Natural killer cell (primary cell): ENCODE measurements at regions not wholly inside any gene's neighbourhood (a gene's known extent, or its start where the extent isn't known, plus 50 kb on each side); places are given as distances from the start of the nearest gene placed in this dataset.

Experiments used
- ATAC-seq, 3 donors: fragments of 150-1000 bp in 2 of 3; fragments of 200-7000 bp in 1 of 3; cut with Tn5 transposase; 1 replicate in 1 of 3; 2 replicates in 2 of 3; pipeline ENCODE4 v1.10.0; 2021; ENCODE audit warnings: mild to moderate bottlenecking in 2 of 3, moderate library complexity in 2 of 3
- DNase-seq, 2 donors: peaks; one replicate each; pipeline versions ENCODE4 v3.0.0 to v3.0.0-alpha.2; 2013 to 2021; ENCODE audit warnings: mixed read lengths in 1 of 2
- H3K27ac ChIP-seq: one replicate; pipeline ENCODE4 v1.5.1; 2013; ENCODE audit warnings: mild to moderate bottlenecking, low read length
- H3K27me3 ChIP-seq: one replicate; pipeline ENCODE4 v1.6.1; 2013; ENCODE audit warnings: low read length; ENCODE audit not compliant: control insufficient read depth, insufficient read depth
- H3K36me3 ChIP-seq: one replicate; pipeline ENCODE4 v1.6.1; 2013; ENCODE audit warnings: low read length; ENCODE audit not compliant: control insufficient read depth, insufficient read depth
- H3K4me1 ChIP-seq: one replicate; pipeline ENCODE4 v1.6.1; 2013; ENCODE audit warnings: low read length; ENCODE audit not compliant: control insufficient read depth, insufficient read depth
- H3K4me3 ChIP-seq: one replicate; pipeline ENCODE4 v1.5.1; 2013; ENCODE audit warnings: low read length
- H3K9me3 ChIP-seq: one replicate; pipeline ENCODE4 v1.6.1; 2013; ENCODE audit warnings: low read length; ENCODE audit not compliant: control insufficient read depth, insufficient read depth
- H3K27ac Mint-ChIP-seq, 2 donors: one replicate each; pipeline ENCODE4 v1.8.0; 2022; ENCODE audit warnings: mild to moderate bottlenecking in 2 of 2, mixed read lengths in 2 of 2, moderate library complexity in 1 of 2
- H3K27me3 Mint-ChIP-seq, 2 donors: one replicate each; pipeline ENCODE4 v1.8.0; 2022; ENCODE audit warnings: low read depth in 2 of 2, mixed read lengths in 2 of 2
- H3K36me3 Mint-ChIP-seq: one replicate; pipeline ENCODE4 v1.8.0; 2022; ENCODE audit warnings: mixed read lengths
- H3K4me1 Mint-ChIP-seq, 2 donors: one replicate each; pipeline ENCODE4 v1.8.0; 2022; ENCODE audit warnings: mixed read lengths in 2 of 2
- H3K4me3 Mint-ChIP-seq: one replicate; pipeline ENCODE4 v1.8.0; 2022; ENCODE audit warnings: mild to moderate bottlenecking, moderate library complexity, mixed read lengths
- H3K9me3 Mint-ChIP-seq, 2 donors: one replicate each; pipeline ENCODE4 v1.8.0; 2022; ENCODE audit warnings: mixed read lengths in 2 of 2
- CTCF ChIP-seq: fragments of 200-600 bp; IDR thresholded peaks from one replicate; pipeline ENCODE4 v1.8.0; 2022; ENCODE audit warnings: antibody characterized with exemption
- WGBS: methylation state at CpG from one replicate; pipeline ENCODE4 v1.1.7; 2013; ENCODE audit warnings: missing lambda C conversion rate; ENCODE audit not compliant: insufficient coverage; 5-methylcytosine and 5-hydroxymethylcytosine counted together
- intact Hi-C: fragments of 100-400 bp; cut with micrococcal nuclease; formaldehyde crosslinking; loops from one replicate; pipeline ENCODE4 v1.14.2; 2022

- Histone ChIP-seq H3K27me3 (no peaks in the 10 kb centered on the region), H3K4me3 (no peak overlapping the region), H3K9me3 (no peaks in the 10 kb centered on the region), H3K27ac (no peak overlapping the region), H3K36me3 (no peaks in the 10 kb centered on the region), H3K4me1 (peaks cover 34% of the 10 kb centered on the region)
- intact Hi-C loops: no loop called here
- Mint-ChIP-seq H3K9me3 (no peaks in the 10 kb centered on the region), H3K4me1 (peaks cover 36 to 37% of the 10 kb centered on the region in 2 donors), H3K36me3 (no peaks in the 10 kb centered on the region), H3K27ac (no peak overlapping the region), H3K27me3 (peaks cover 16 to 45% of the 10 kb centered on the region in 2 donors), H3K4me3 (no peak overlapping the region)
- 49% methylated on average over 21 of the region's 22 CpGs for WGBS
- no peak for TF ChIP-seq CTCF
- DNase-seq (no peak), ATAC-seq (no peak)
Observed at GRCh38 chr10:78248651-78249464, 215.2 kb downstream of the RPS24 start.

GRCh38 chr10:78249690-78250089, 216.0 kb downstream of the RPS24 start:
- no peak for ATAC-seq
- Mint-ChIP-seq H3K4me3 (peak overlapping the region; percentile 80), H3K36me3 (no peaks in the 10 kb centered on the region), H3K27me3 (peaks cover 18 to 45% of the 10 kb centered on the region in 2 donors), H3K4me1 (peaks cover 36 to 37% of the 10 kb centered on the region in 2 donors), H3K27ac (no peak overlapping the region), H3K9me3 (no peaks in the 10 kb centered on the region)
- no peak for DNase-seq
- intact Hi-C loops: no loop called here
- no peaks in the 10 kb centered on the region for H3K27me3 ChIP-seq
- no peak overlapping the region for H3K27ac ChIP-seq
- 78% methylated on average over 3 of the region's 3 CpGs for WGBS
- no peaks in the 10 kb centered on the region for H3K9me3 ChIP-seq
- no peaks in the 10 kb centered on the region for H3K36me3 ChIP-seq
- no peak for TF ChIP-seq CTCF
- H3K4me3 ChIP-seq: no peak overlapping the region
- H3K4me1 ChIP-seq: peaks cover 34% of the 10 kb centered on the region

GRCh38 chr10:78250313-78251015, 216.8 kb downstream of the RPS24 start:
- H3K9me3 ChIP-seq: no peaks in the 10 kb centered on the region
- peak overlapping the region; percentile 80 for H3K4me3 Mint-ChIP-seq
- H3K4me1 Mint-ChIP-seq: peaks cover 36 to 37% of the 10 kb centered on the region in 2 donors
- H3K27me3 Mint-ChIP-seq: peaks cover 18 to 38% of the 10 kb centered on the region in 2 donors
- H3K4me1 ChIP-seq: peaks cover 34% of the 10 kb centered on the region
- peak; percentile 60 to 81 (median 79) for ATAC-seq
- no peak overlapping the region for H3K4me3 ChIP-seq
- H3K9me3 Mint-ChIP-seq: no peaks in the 10 kb centered on the region
- DNase-seq: peak in 1 of 2 donors; percentile 6
- no peak for TF ChIP-seq CTCF
- H3K36me3 ChIP-seq: no peaks in the 10 kb centered on the region
- H3K36me3 Mint-ChIP-seq: no peaks in the 10 kb centered on the region
- no peaks in the 10 kb centered on the region for H3K27me3 ChIP-seq
- intact Hi-C loops: no loop called here
- WGBS: 19% methylated on average over 7 of the region's 8 CpGs
- no peak overlapping the region for H3K27ac ChIP-seq
- H3K27ac Mint-ChIP-seq: no peak overlapping the region
